Esophagus squamous epithelium (tissue), 4 donors: ENCODE measurements at regions not wholly inside any gene's neighbourhood (a gene's known extent, or its start where the extent isn't known, plus 50 kb on each side); places are given as distances from the start of the nearest gene placed in this dataset.

Experiments used
- POLR2A ChIP-seq, 4 donors: fragments of 450-650 bp; IDR thresholded peaks; one replicate each; pipeline ENCODE4 v1.6.1; 2017; ENCODE audit warnings: antibody characterized with exemption in 4 of 4, mild to moderate bottlenecking in 4 of 4, moderate library complexity in 3 of 4
- TF ChIP-seq, protein P1 (sequence below), 6 experiments: fragments of 450-650 bp in 4 of 6; fragments of 200-600 bp in 2 of 6; sonication (generic) in 2 of 6; IDR thresholded peaks; one replicate each; pipeline ENCODE4 v1.5.1; 2016 to 2019; ENCODE audit warnings: antibody characterized with exemption in 6 of 6, mild to moderate bottlenecking in 4 of 6, moderate library complexity in 4 of 6

DNA sequence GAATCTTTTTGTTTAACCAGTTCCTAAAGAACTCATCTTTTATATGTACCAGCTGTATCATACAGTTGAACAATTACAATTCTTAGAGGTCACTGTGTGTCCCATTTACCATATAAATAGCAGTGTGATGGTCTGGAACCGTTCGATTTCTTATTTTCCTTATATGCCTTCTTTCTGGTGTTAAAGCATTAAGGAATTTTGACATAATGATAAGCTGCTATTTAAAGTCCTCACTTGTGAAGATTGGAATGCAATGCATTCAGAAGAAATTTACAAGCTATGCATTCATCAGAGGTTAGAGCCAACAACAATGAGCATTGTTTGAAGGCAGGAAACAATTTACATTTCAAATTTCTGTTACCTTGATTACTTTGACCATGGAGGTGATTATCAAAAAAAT, 80.0 kb upstream of the PRICKLE1 start:
- TF ChIP-seq, protein P1, sequence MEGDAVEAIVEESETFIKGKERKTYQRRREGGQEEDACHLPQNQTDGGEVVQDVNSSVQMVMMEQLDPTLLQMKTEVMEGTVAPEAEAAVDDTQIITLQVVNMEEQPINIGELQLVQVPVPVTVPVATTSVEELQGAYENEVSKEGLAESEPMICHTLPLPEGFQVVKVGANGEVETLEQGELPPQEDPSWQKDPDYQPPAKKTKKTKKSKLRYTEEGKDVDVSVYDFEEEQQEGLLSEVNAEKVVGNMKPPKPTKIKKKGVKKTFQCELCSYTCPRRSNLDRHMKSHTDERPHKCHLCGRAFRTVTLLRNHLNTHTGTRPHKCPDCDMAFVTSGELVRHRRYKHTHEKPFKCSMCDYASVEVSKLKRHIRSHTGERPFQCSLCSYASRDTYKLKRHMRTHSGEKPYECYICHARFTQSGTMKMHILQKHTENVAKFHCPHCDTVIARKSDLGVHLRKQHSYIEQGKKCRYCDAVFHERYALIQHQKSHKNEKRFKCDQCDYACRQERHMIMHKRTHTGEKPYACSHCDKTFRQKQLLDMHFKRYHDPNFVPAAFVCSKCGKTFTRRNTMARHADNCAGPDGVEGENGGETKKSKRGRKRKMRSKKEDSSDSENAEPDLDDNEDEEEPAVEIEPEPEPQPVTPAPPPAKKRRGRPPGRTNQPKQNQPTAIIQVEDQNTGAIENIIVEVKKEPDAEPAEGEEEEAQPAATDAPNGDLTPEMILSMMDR (IDR thresholded peaks at IDR 0.05): no peak
- TF ChIP-seq POLR2A (IDR thresholded peaks at IDR 0.05): no peak
